G401.6 (cell line): ENCODE measurements at regions not wholly inside any gene's neighbourhood (a gene's known extent, or its start where the extent isn't known, plus 50 kb on each side); places are given as distances from the start of the nearest gene placed in this dataset.
"Not testable (repeated sequence)": the region's sequence is repeated elsewhere in the genome, so short reads cannot be mapped to it uniquely, and the experiment has no call there.

ENCODE experiments used
- FAIRE-seq: peaks from 2 replicates; lab custom pipeline; 2012; peaks lifted over from hg19 to GRCh38; lab: Jason Lieb, UNC

GRCh38 chr14:56992332-56992820 lies 182.1 kb upstream of the OTX2 start:
- no peak for FAIRE-seq

GRCh38 chr14:56990991-56991627 lies 180.8 kb upstream of the OTX2 start:
- FAIRE-seq = not testable (repeated sequence)

DNA sequence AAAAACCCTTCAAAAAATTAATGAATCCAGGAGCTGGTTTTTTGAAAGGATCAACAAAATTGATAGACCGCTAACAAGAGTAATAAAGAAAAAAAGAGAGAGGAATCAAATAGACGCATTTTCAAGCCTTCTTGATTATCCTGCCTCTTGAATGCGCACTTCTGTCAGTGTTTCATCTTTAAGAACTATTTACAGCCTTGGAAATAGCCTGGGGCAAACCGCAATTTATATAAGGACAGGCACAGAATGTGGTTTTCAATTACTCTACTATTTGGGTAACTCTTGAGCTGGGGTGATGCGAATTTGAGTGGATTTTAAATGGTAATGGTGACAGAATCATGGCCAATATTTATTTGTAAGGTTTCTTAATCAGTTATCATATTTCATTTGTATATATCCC lies 179.1 kb upstream of the OTX2 start:
- no peak for FAIRE-seq

GRCh38 chr14:56979936-56980335 lies 169.7 kb upstream of the OTX2 start:
- FAIRE-seq = no peak

GRCh38 chr14:56976211-56976610 lies 165.9 kb upstream of the OTX2 start:
- no peak for FAIRE-seq

GRCh38 chr14:56975521-56975920 lies 165.2 kb upstream of the OTX2 start:
- no peak for FAIRE-seq

DNA sequence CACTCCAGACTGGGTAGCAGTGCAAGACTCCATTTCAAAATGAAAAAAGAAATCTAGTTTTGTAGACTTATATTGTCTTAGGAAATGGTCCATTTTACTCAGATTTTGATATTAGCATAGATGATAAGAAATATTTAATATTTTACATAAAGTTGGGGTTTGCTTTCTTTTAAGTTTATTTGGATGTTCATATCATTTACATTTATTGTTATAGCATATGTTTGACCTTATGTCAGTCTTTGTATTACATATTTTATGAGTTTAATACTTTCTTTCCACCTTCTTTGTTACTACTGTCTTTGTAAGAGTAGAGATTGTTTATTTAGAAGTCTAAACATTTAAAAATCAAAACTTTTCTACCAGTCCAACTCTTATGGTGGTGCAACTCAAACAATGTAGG lies 162.7 kb upstream of the OTX2 start:
- peak; percentile 6 for FAIRE-seq

DNA sequence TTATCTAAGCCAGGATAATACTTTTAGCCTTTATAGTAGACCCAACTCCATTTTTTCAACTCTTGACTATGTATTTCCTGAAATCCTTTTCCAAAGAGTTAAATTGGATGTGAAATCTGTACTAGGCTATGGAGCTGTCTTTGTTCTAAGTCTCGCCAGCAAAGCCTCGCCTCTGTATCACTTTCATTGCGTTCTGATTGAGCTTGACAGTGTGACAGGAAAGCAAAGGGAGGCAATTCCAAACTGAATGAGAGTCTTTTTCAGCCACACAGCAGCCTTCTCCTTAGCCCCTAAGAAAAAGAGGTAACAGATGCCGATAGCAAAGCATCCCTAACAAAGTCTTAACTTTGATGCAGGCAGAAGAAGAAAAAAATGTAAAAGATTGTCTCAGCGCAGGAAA lies 154.6 kb upstream of the OTX2 start:
- no peak for FAIRE-seq

DNA sequence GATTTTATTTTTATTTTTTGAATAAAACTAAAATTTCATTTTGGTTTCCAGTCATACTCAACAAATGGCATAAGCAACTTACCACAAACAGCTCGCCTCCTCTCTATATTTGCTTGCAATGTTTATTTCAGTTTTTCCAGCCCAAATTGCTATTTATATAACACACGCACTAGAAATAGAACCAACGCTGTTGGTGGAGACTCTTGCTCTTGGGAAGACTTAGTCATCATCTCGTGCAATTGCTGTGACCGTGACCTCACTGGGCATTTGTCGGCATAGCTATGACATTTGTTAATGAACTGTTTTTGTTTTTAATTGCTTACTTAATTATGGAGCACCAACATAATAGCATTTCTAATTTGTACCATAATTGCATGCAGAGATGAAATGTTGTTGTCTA lies 153.1 kb upstream of the OTX2 start:
- no peak for FAIRE-seq

GRCh38 chr14:56962444-56963080 lies 152.3 kb upstream of the OTX2 start:
- no peak for FAIRE-seq

DNA sequence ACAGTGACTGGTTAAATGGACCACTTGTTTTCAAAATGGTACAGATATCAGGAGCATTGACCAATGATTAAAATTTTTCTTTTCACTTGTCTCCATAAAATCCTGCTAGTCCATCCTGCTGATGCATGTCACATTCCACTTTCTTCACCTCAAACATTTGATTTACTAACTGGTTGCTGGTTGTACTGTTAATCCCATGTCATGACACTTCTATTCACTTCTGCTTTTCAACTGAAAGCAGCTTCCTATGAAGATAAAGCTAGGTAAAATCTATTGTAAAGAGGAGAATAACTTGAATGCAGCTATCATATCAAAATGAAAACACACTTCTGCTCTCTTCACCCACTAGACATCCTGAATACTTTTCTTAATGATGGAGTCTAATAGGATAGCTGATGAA lies 149.6 kb upstream of the OTX2 start:
- no peak for FAIRE-seq

DNA sequence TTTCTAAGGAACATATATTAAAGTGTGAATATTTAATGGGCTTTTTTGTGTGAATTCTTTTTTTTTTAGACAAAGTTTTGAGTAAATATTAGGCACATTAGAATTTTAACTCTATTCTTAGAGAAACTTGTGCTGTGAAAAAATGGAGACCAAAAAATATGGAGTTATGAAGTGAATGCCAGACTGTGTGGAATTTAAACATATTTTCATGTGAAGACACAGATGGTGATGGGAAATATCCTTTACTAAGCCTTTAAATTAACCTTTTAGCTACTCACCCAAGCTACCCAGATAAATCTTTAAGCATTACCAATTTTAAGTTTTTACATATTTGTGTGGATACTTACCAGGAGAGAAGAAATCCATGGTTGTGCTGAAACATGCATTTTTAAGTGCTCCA lies 148.8 kb upstream of the OTX2 start:
- FAIRE-seq = no peak

GRCh38 chr14:56956182-56956581 lies 145.9 kb upstream of the OTX2 start:
- FAIRE-seq = no peak

DNA sequence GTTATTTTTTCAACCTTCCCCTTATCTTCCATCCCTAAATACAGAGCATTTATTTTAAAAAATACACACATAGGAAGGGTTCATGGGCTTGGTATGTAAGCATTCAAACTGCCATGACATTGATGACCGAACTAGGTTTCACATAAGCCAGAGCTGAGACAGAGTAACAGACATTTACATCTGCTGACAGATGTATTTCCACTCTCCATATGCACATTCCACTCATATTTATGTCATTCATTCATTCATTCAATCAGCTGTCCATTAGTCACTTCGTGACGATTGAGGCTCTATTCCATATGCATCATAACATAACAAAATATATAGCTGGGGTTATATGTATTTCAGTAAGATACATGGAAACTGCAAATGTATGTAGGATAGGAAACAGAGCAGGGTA lies 145.5 kb upstream of the OTX2 start:
- no peak for FAIRE-seq

GRCh38 chr14:56953884-56954283 lies 143.6 kb upstream of the OTX2 start:
- FAIRE-seq = no peak

GRCh38 chr14:56952766-56953473 lies 142.6 kb upstream of the OTX2 start:
- FAIRE-seq = no peak

- FAIRE-seq = no peak
Measured at GRCh38 chr14:56949828-56950227, 139.5 kb upstream of the OTX2 start.

- FAIRE-seq = no peak
Measured at GRCh38 chr14:56945291-56945690, 135.0 kb upstream of the OTX2 start.

- no peak for FAIRE-seq
Measured at GRCh38 chr14:56944397-56944796, 134.1 kb upstream of the OTX2 start.

DNA sequence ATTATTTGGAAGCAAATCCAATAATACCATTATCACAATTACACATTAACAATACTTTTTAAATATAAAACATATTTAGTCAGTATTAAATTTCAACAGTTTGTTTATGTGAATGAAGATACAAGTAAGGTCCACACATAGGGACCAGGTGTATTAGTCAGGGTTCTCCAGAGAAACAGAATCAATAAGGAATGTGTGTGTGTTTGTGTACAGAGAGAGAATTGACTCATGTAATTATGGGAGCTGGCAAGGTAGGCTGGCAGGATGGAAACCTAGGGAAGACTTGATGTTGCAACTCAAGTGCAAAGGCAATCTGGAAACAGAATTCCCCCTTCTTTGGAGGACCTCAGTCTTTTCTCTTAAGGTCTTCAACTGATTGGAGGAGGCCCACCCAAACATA lies 123.2 kb upstream of the OTX2 start:
- no peak for FAIRE-seq

- FAIRE-seq = no peak
Measured at GRCh38 chr14:56918849-56919574, 108.7 kb upstream of the OTX2 start.

DNA sequence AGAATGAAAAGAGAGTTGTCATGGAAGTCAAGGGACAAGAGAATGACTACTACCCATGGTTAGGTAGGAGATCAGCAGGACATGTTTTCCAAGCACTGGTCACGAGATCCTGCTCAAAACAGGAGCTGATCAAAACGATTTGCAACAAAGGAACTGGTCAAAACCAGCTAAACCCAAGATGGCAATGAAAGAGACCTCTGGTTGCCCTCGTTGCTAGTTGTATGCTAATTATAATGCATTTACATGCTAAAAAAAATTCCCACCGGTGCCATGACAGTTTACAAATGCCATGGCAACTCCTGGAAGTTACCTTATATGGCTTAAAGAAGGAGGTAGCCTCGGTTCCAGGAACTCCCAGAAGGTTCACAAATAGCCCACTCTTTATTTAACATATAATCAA lies 95.0 kb upstream of the OTX2 start:
- FAIRE-seq = no peak
